NCI-H146 treated with DMSO at 0.1 percent for 48 hours (cell line): ENCODE measurements at regions not wholly inside any gene's neighbourhood (a gene's known extent, or its start where the extent isn't known, plus 50 kb on each side); places are given as distances from the start of the nearest gene placed in this dataset.

ENCODE experiments used
- DNase-seq: peaks from one replicate; lab custom pipeline; 2025; ENCODE audit not compliant: unreplicated experiment; lab: John Stamatoyannopoulos, UW

- DNase-seq: no peak
Observed at GRCh38 chr7:12882710-12883109, 195.3 kb downstream of the ARL4A start.

- DNase-seq: no peak
Observed at GRCh38 chr7:12884033-12884432, 196.6 kb downstream of the ARL4A start.

GRCh38 chr7:12884856-12885440, 197.5 kb downstream of the ARL4A start:
- no peak for DNase-seq

GRCh38 chr7:12888717-12889116, 201.3 kb downstream of the ARL4A start:
- no peak for DNase-seq

GRCh38 chr7:12889391-12889790, 202.0 kb downstream of the ARL4A start:
- DNase-seq: no peak

GRCh38 chr7:12890586-12890985, 203.2 kb downstream of the ARL4A start:
- no peak for DNase-seq

- DNase-seq: no peak
Observed at GRCh38 chr7:12893292-12893691, 205.9 kb downstream of the ARL4A start.

GRCh38 chr7:12895296-12895695, 207.9 kb downstream of the ARL4A start:
- no peak for DNase-seq

- no peak for DNase-seq
Observed at GRCh38 chr7:12896316-12896715, 208.9 kb downstream of the ARL4A start.

- DNase-seq: no peak
Observed at GRCh38 chr7:12898004-12898403, 210.6 kb downstream of the ARL4A start.

GRCh38 chr7:12898620-12899019, 211.2 kb downstream of the ARL4A start:
- no peak for DNase-seq

GRCh38 chr7:12905671-12906070, 218.2 kb downstream of the ARL4A start:
- no peak for DNase-seq

- DNase-seq: no peak
Observed at GRCh38 chr7:12907774-12908173, 220.3 kb downstream of the ARL4A start.

GRCh38 chr7:12909483-12909882, 222.1 kb downstream of the ARL4A start:
- DNase-seq: no peak

- DNase-seq: no peak
Observed at GRCh38 chr7:12911053-12911452, 223.6 kb downstream of the ARL4A start.

- no peak for DNase-seq
Observed at GRCh38 chr7:12913002-12913401, 225.6 kb downstream of the ARL4A start.

- no peak for DNase-seq
Observed at GRCh38 chr7:12917801-12918200, 230.4 kb downstream of the ARL4A start.

GRCh38 chr7:12921751-12922345, 234.4 kb downstream of the ARL4A start:
- DNase-seq: no peak

GRCh38 chr7:12923971-12924370, 236.5 kb downstream of the ARL4A start:
- no peak for DNase-seq

- DNase-seq: no peak
Observed at GRCh38 chr7:12926206-12926605, 238.8 kb downstream of the ARL4A start.

- no peak for DNase-seq
Observed at GRCh38 chr7:12927635-12928434, 240.4 kb downstream of the ARL4A start.

GRCh38 chr7:12929476-12930140, 242.2 kb downstream of the ARL4A start:
- no peak for DNase-seq
